HG02623 (cell line): ENCODE measurements at regions not wholly inside any gene's neighbourhood (a gene's known extent, or its start where the extent isn't known, plus 50 kb on each side); places are given as distances from the start of the nearest gene placed in this dataset.

ENCODE experiments used
- ATAC-seq: cut with Tn5 transposase; IDR thresholded peaks from one replicate; pipeline ENCODE4 v1.9.1; 2021; ENCODE audit warnings: moderate library complexity; ENCODE audit not compliant: unreplicated experiment

DNA sequence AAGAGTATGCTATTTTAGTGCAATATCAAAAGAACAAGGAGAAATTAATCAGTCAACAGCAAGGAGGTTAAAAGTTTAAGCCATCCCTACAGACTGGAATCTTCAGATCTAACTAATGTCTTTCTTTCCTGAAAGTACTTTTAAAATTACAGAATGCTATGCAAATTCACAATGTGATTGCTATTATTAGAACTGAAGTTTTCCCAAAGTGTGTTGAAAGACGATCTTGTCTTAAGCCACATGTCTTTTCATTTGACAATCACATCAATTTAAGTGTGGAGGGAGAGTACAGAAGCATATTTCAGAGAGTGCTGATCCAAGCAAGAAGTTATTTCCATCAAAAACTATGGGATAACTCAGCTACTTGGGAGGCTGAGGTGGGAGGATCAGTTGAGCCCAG lies 64.7 kb upstream of the TNIP3 start:
- ATAC-seq: no peak

- peak; percentile 70 for ATAC-seq
Measured at GRCh38 chr4:121227341-121227792, 63.2 kb upstream of the TNIP3 start.

- no peak for ATAC-seq
Measured at GRCh38 chr4:121226362-121226761, 62.2 kb upstream of the TNIP3 start.

GRCh38 chr4:121221608-121222007 lies 57.5 kb upstream of the TNIP3 start:
- ATAC-seq: no peak

DNA sequence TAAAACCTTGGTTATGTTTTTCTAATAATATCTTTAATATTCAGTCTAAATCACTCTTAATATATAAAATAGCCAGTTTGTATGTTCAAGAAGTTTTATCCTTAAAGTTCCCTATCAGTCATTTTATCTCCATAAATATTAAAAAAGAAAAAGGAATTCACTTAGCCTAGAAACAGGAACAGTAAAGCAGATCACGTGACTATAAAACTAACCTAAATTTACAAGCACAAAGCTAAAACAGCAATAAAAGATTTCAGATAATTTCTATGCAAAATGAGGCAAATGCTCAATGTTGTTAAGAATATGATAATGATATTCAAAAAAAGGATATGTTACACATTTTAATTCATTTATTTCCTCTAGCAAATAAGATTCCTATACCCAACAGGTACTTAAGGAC lies 57.1 kb upstream of the TNIP3 start:
- ATAC-seq: no peak

DNA sequence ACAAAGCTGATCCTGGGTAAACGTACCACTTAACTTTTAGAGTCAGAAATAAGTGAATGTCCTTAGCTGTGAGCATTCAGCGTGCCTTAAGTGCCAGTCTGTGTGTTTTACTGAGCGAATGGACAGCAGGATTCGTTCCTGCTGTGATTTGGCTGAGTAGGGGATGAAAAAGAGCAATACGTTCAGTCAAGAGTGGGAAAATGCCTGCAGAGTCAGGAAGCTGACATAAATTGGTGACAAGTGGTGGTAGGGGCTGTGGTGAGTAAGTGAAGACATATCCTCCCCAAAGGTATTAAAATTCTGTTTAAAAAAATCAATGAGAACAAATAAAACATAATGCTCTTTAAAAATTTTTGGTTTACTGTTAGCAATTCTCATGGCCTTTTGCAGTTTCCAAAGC lies 56.6 kb upstream of the TNIP3 start:
- no peak for ATAC-seq

GRCh38 chr4:121219227-121219626 lies 55.1 kb upstream of the TNIP3 start:
- no peak for ATAC-seq

- no peak for ATAC-seq
Measured at GRCh38 chr4:121217351-121217750, 53.2 kb upstream of the TNIP3 start.

DNA sequence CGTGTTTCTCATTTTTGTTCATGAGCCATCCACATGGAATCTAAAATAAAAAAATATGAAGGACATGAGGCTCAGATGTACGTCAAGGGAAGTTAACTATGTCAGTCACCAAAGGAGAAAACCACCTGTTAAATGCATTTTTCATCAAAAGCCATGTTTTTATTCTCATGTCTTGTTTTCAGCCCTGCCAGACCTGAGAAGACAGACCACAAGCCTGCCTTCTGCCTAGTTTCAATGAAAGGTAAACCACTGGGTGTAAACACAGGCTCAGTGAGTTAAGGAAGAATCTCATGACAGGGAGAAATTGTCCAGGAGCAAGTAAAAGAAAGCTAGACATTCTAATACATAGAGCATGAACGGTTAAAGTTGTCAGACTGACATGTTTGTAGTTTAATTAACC lies 52.3 kb upstream of the TNIP3 start:
- no peak for ATAC-seq

- no peak for ATAC-seq
Measured at GRCh38 chr4:121213940-121214339, 49.8 kb upstream of the TNIP3 start.
